Parathyroid adenoma (tissue), 2 donors: ENCODE measurements at regions not wholly inside any gene's neighbourhood (a gene's known extent, or its start where the extent isn't known, plus 50 kb on each side); places are given as distances from the start of the nearest gene placed in this dataset.

Source experiments
- H2AFZ ChIP-seq: fragments of 300-600 bp; sonication (generic); one replicate; pipeline ENCODE4 v1.7.0; 2017; ENCODE audit warnings: antibody characterized with exemption, mild to moderate bottlenecking
- H3K27ac ChIP-seq: fragments of 300-600 bp; sonication (generic); one replicate; pipeline ENCODE4 v1.7.0; 2017
- H3K27me3 ChIP-seq: fragments of 300-600 bp; sonication (generic); one replicate; pipeline ENCODE4 v1.7.0; 2017; ENCODE audit warnings: low read length; ENCODE audit not compliant: control insufficient read depth, insufficient read depth
- H3K36me3 ChIP-seq: fragments of 300-600 bp; sonication (generic); one replicate; pipeline ENCODE4 v1.7.0; 2017; ENCODE audit warnings: low read length; ENCODE audit not compliant: control insufficient read depth, insufficient read depth
- H3K4me1 ChIP-seq: fragments of 300-600 bp; sonication (generic); one replicate; pipeline ENCODE4 v1.7.0; 2017; ENCODE audit warnings: control low read depth
- H3K4me2 ChIP-seq: fragments of 300-600 bp; sonication (generic); one replicate; pipeline ENCODE4 v1.7.0; 2017; ENCODE audit warnings: low read length
- H3K4me3 ChIP-seq: fragments of 300-600 bp; sonication (generic); one replicate; pipeline ENCODE4 v1.7.0; 2017; ENCODE audit warnings: low read depth, low read length
- H3K79me2 ChIP-seq: fragments of 300-600 bp; sonication (generic); one replicate; pipeline ENCODE4 v1.7.0; 2017; ENCODE audit warnings: control low read depth
- H3K9ac ChIP-seq: fragments of 300-600 bp; sonication (generic); one replicate; pipeline ENCODE4 v1.7.0; 2017; ENCODE audit warnings: mild to moderate bottlenecking
- H3K9me3 ChIP-seq: fragments of 300-600 bp; sonication (generic); one replicate; pipeline ENCODE4 v1.7.0; 2017; ENCODE audit warnings: low read length; ENCODE audit not compliant: control insufficient read depth
- CTCF ChIP-seq: fragments of 300-600 bp; sonication (generic); IDR thresholded peaks from one replicate; pipeline ENCODE4 v1.7.0; 2017; ENCODE audit warnings: antibody characterized with exemption, mild to moderate bottlenecking
- donor health status: primary hyperparathyroidism.

DNA sequence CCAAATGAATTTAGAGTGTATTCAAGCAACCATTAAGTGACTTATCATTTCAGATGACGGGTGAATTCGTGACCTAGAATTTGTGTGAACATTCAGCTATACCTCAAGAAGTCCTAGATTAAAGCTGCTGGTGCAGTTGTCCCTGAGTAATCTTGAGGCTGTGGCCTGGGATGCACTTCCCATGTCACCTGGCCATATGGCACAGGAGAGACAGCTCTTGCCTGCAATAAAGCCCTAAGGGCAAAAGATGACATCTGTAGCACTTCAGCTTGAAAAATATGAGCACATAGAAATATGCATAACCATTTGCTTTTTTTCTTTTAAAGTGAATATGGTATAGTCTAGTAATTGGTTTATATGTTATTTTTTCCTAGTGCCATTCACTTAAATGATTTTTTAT lies 125.8 kb downstream of the FHDC1 start:
- H3K4me1 ChIP-seq, result no peaks in the 10 kb centered on the region
- no peak overlapping the region for H3K9ac ChIP-seq
- no peaks in the 10 kb centered on the region for H3K27me3 ChIP-seq
- no peaks in the 10 kb centered on the region for H3K36me3 ChIP-seq
- H3K79me2 ChIP-seq, result no peaks in the 10 kb centered on the region
- H3K9me3 ChIP-seq, result no peaks in the 10 kb centered on the region
- no peak overlapping the region for H2AFZ ChIP-seq
- no peak overlapping the region for H3K4me2 ChIP-seq
- no peak overlapping the region for H3K27ac ChIP-seq
- no peak overlapping the region for H3K4me3 ChIP-seq
- no peak for TF ChIP-seq CTCF

DNA sequence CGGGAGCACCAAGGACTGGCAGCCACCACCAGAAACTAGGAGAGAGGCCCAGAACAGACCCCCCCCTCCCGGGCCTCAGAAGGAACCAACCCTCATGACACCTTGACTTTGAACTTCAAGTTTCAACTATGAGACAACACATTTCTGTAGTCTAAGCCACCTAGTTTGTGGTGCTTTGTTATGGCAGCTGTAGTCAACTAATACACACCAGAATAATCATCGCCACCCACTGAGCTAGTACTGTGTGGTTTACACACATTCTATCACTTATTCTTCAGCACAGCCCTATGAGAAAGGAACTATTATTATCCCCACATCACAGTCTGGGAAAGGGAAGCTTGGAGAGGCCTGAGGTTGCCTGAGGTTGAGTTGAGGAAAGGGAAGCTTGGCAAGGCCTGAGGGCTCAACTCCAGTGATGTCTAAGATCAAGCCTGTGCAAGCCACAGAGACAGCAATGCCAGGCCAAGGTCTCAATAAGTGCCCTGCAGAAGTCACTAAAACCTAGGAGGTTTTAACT lies 126.6 kb downstream of the FHDC1 start:
- Histone ChIP-seq H3K27me3 (no peaks in the 10 kb centered on the region), H3K4me2 (no peak overlapping the region), H2AFZ (no peak overlapping the region), H3K9ac (no peak overlapping the region), H3K4me1 (no peaks in the 10 kb centered on the region), H3K27ac (no peak overlapping the region), H3K36me3 (no peaks in the 10 kb centered on the region), H3K4me3 (no peak overlapping the region), H3K9me3 (no peaks in the 10 kb centered on the region), H3K79me2 (no peaks in the 10 kb centered on the region)
- TF ChIP-seq CTCF, result no peak

- H3K9me3 ChIP-seq, result no peaks in the 10 kb centered on the region
- no peak overlapping the region for H3K9ac ChIP-seq
- H3K27me3 ChIP-seq, result no peaks in the 10 kb centered on the region
- no peak overlapping the region for H3K27ac ChIP-seq
- no peak overlapping the region for H2AFZ ChIP-seq
- H3K36me3 ChIP-seq, result no peaks in the 10 kb centered on the region
- H3K4me3 ChIP-seq, result no peak overlapping the region
- no peaks in the 10 kb centered on the region for H3K4me1 ChIP-seq
- no peak overlapping the region for H3K4me2 ChIP-seq
- TF ChIP-seq CTCF, result no peak
- no peaks in the 10 kb centered on the region for H3K79me2 ChIP-seq
These were observed 127.4 kb downstream of the FHDC1 start for GRCh38 chr4:153063490-153063889.

- Histone ChIP-seq H3K9me3 (no peaks in the 10 kb centered on the region), H3K27me3 (no peaks in the 10 kb centered on the region), H3K36me3 (no peaks in the 10 kb centered on the region), H3K4me1 (no peaks in the 10 kb centered on the region), H3K9ac (no peak overlapping the region), H3K4me2 (no peak overlapping the region), H2AFZ (no peak overlapping the region), H3K27ac (no peak overlapping the region), H3K79me2 (no peaks in the 10 kb centered on the region), H3K4me3 (no peak overlapping the region)
- TF ChIP-seq CTCF, result no peak
These were observed 128.4 kb downstream of the FHDC1 start for GRCh38 chr4:153064571-153064970.

GRCh38 chr4:153065276-153065675 lies 129.2 kb downstream of the FHDC1 start:
- no peaks in the 10 kb centered on the region for H3K27me3 ChIP-seq
- H3K4me1 ChIP-seq, result no peaks in the 10 kb centered on the region
- no peak for TF ChIP-seq CTCF
- no peaks in the 10 kb centered on the region for H3K9me3 ChIP-seq
- H3K4me2 ChIP-seq, result no peak overlapping the region
- H3K79me2 ChIP-seq, result no peaks in the 10 kb centered on the region
- H3K9ac ChIP-seq, result no peak overlapping the region
- H3K27ac ChIP-seq, result no peak overlapping the region
- H3K36me3 ChIP-seq, result no peaks in the 10 kb centered on the region
- H2AFZ ChIP-seq, result no peak overlapping the region
- H3K4me3 ChIP-seq, result no peak overlapping the region
